Keratinocyte (primary cell): ENCODE measurements at regions not wholly inside any gene's neighbourhood (a gene's known extent, or its start where the extent isn't known, plus 50 kb on each side); places are given as distances from the start of the nearest gene placed in this dataset.

Source experiments
- CTCF ChIP-seq, 3 experiments: IDR thresholded peaks in 1 of 3; conservative IDR thresholded peaks in 1 of 3; optimal IDR thresholded peaks in 1 of 3; 2 replicates in 2 of 3; 3 replicates in 1 of 3; pipeline versions ENCODE3 to v1.5.1; 2011; ENCODE audit warnings: low read length in 3 of 3, mild to moderate bottlenecking in 3 of 3, moderate library complexity in 2 of 3, control low read depth in 1 of 3, inconsistent platforms in 1 of 3; ENCODE audit not compliant: insufficient read depth in 2 of 3; ENCODE audit errors: extremely low read depth in 1 of 3
- EZH2 ChIP-seq: IDR thresholded peaks from one replicate; pipeline ENCODE4 v1.6.1; 2012; ENCODE audit warnings: inconsistent platforms, mild to moderate bottlenecking, low read length, moderate library complexity

DNA sequence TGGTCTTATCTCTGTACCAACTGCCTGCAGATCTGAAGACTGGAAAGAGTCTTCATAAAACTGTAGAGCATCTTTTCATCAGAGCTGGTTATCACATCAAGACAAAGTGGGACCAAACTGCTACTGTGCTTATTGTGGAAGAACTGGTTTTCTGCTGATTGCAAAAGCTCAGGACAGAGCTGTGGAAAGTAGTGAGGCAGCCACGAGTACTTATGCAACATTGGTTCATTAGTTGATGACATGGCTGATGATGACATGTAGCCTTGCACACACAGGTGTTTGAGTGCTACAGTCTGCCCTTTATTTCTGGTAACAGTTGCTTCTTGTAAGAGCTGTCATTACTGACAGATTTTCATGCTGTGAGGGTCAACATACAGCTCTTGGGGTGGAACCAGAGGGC lies 185.4 kb upstream of the GUCY1A2 start:
- TF ChIP-seq CTCF (optimal IDR thresholded peaks at IDR 0.05 in 1 of 3, IDR thresholded peaks at IDR 0.05 in 1 of 3, conservative IDR thresholded peaks at IDR 0.05 in 1 of 3; ENCODE audit: extremely low read depth in 1 of 3, insufficient read depth in 2 of 3, low read length in 3 of 3) (no peak), EZH2 (no peak)
